Thyroid gland (tissue), 4 donors: ENCODE measurements at regions not wholly inside any gene's neighbourhood (a gene's known extent, or its start where the extent isn't known, plus 50 kb on each side); places are given as distances from the start of the nearest gene placed in this dataset.

Experiments used
- CTCF ChIP-seq, 6 experiments: fragments of 200-600 bp in 3 of 6; fragments of 450-650 bp in 3 of 6; sonication (generic) in 3 of 6; IDR thresholded peaks; one replicate each; pipeline ENCODE4 v1.5.1; 2016 to 2019; ENCODE audit warnings: antibody characterized with exemption in 6 of 6, mild to moderate bottlenecking in 2 of 6, inconsistent platforms in 1 of 6, moderate library complexity in 1 of 6
- POLR2A ChIP-seq, 2 donors: fragments of 450-650 bp; IDR thresholded peaks; one replicate each; pipeline ENCODE4 v1.6.1; 2017; ENCODE audit warnings: antibody characterized with exemption in 2 of 2, mild to moderate bottlenecking in 2 of 2, moderate library complexity in 1 of 2

DNA sequence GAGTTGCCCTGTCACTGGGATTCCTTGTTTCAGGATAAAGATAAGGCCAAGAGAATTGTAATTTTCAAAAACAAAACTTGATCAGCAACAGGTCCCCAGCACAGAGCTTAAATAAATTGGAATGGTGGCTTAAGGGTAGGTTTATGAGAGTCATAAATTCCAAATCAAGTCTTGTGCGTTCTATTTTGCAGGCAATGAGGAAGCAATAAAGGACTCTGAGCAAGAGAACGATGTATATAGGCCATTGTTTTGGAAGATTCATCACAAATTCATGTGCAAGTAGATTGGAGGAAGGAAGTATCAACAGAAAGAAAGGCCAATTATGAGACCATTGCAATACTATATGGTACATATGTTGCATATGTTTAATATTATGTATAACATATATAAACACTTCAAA lies 65.7 kb upstream of the PGR start:
- TF ChIP-seq CTCF (IDR thresholded peaks at IDR 0.05) (no peak), POLR2A (IDR thresholded peaks at IDR 0.05) (no peak)
